Right lobe of liver (tissue), 6 donors: ENCODE measurements at regions not wholly inside any gene's neighbourhood (a gene's known extent, or its start where the extent isn't known, plus 50 kb on each side); places are given as distances from the start of the nearest gene placed in this dataset.
A peak's percentile ranks its signal among the peaks of the same experiment; 100 is the strongest.

Source experiments
- ATAC-seq, 4 donors: fragments of 200-7000 bp; cut with Tn5 transposase; one replicate each; pipeline ENCODE4 v1.9.1; 2020; ENCODE audit warnings: mild to moderate bottlenecking in 4 of 4, moderate library complexity in 4 of 4
- DNase-seq, 3 donors: peaks; one replicate each; pipeline ENCODE4 v3.0.0-alpha.2; 2020
- H3K27ac ChIP-seq, 3 donors: fragments of 200-600 bp; one replicate each; pipeline ENCODE4 v1.8.0; 2022
- H3K27me3 ChIP-seq, 2 donors: fragments of 200-600 bp; one replicate each; pipeline ENCODE4 v1.8.0; 2022
- H3K36me3 ChIP-seq, 4 donors: fragments of 200-600 bp; sonication (generic) in 1 of 4; one replicate each; pipeline versions ENCODE4 v1.5.1 to v1.8.0; 2017 to 2022; ENCODE audit warnings: control low read depth in 1 of 4
- H3K4me1 ChIP-seq, 4 donors: fragments of 200-600 bp; sonication (generic) in 1 of 4; one replicate each; pipeline versions ENCODE4 v1.5.1 to v1.8.0; 2017 to 2022; ENCODE audit warnings: control low read depth in 1 of 4
- H3K4me3 ChIP-seq, 3 donors: fragments of 200-600 bp; one replicate each; pipeline ENCODE4 v1.8.0; 2022
- H3K9me3 ChIP-seq, 4 donors: fragments of 200-600 bp; sonication (generic) in 1 of 4; one replicate each; pipeline versions ENCODE4 v1.5.1 to v1.8.0; 2017 to 2022; ENCODE audit warnings: control low read depth in 1 of 4
- POLR2A ChIP-seq: fragments of 450-650 bp; IDR thresholded peaks from one replicate; pipeline ENCODE4 v1.6.1; 2017; ENCODE audit warnings: antibody characterized with exemption, mild to moderate bottlenecking
- WGBS: methylation state at CpG from one replicate; pipeline ENCODE4 v1.1.6; 2018; ENCODE audit warnings: low coverage, low lambda C conversion rate; ENCODE audit not compliant: insufficient coverage; ENCODE audit errors: missing lambda C conversion rate; 5-methylcytosine and 5-hydroxymethylcytosine counted together
- intact Hi-C, 2 donors: fragments of 100-400 bp; cut with DNase I; formaldehyde crosslinking; loops; one replicate each; pipeline versions ENCODE4 v1.11.2 to v1.14.1; 2022
- TF ChIP-seq, protein P1 (sequence below), 4 donors: fragments of 200-600 bp in 3 of 4; fragments of 450-650 bp in 1 of 4; IDR thresholded peaks; one replicate each; pipeline versions ENCODE4 v1.5.1 to v1.8.0; 2016 to 2022; ENCODE audit warnings: antibody characterized with exemption in 4 of 4, mild to moderate bottlenecking in 2 of 4
- donor health status: DM: no; HTN: yes; CAD: no.
- donor health status: DM: no; HTN: no; CAD: no.
- donor health status: DM: no; HTN: no; CAD: no.
- donor health status: DM: no; HTN: yes; CAD: no.
- donor health status: DM: no; HTN: yes; CAD: no.

DNA sequence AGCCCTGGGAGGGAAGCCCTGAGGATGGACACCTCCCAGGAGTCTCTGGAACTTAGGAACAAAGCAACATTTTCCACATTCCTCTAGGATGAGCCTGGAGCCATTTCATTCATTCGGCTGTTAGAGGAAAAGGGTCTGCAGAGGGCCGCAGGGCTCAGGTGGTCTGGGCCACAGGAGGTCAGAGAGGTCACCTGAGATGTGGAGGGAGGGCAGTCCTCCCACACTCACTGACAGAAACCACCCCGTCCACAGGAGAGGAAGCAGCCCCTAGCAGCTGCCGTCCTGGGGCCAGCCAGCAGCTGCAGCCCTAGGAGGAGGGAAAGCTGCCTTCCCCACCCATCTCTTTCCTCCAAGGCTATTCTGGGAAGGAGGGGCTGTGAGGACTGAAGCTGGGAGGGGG is 207.0 kb downstream of the CDC5L start:
- Histone ChIP-seq H3K36me3 (no peaks in the 10 kb centered on the region), H3K9me3 (no peaks in the 10 kb centered on the region), H3K4me3 (no peak overlapping the region), H3K27ac (no peak overlapping the region), H3K27me3 (no peaks in the 10 kb centered on the region), H3K4me1 (no peaks in the 10 kb centered on the region)
- TF ChIP-seq POLR2A, result no peak
- TF ChIP-seq, protein P1, sequence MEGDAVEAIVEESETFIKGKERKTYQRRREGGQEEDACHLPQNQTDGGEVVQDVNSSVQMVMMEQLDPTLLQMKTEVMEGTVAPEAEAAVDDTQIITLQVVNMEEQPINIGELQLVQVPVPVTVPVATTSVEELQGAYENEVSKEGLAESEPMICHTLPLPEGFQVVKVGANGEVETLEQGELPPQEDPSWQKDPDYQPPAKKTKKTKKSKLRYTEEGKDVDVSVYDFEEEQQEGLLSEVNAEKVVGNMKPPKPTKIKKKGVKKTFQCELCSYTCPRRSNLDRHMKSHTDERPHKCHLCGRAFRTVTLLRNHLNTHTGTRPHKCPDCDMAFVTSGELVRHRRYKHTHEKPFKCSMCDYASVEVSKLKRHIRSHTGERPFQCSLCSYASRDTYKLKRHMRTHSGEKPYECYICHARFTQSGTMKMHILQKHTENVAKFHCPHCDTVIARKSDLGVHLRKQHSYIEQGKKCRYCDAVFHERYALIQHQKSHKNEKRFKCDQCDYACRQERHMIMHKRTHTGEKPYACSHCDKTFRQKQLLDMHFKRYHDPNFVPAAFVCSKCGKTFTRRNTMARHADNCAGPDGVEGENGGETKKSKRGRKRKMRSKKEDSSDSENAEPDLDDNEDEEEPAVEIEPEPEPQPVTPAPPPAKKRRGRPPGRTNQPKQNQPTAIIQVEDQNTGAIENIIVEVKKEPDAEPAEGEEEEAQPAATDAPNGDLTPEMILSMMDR (IDR thresholded peaks at IDR 0.05), result no peak
- ATAC-seq (peak in 1 of 4 donors; percentile 38), DNase-seq (no peak)
- WGBS, result no CpG with 5 or more reads among the region's 4 CpGs
- intact Hi-C loops, result no loop called here

DNA sequence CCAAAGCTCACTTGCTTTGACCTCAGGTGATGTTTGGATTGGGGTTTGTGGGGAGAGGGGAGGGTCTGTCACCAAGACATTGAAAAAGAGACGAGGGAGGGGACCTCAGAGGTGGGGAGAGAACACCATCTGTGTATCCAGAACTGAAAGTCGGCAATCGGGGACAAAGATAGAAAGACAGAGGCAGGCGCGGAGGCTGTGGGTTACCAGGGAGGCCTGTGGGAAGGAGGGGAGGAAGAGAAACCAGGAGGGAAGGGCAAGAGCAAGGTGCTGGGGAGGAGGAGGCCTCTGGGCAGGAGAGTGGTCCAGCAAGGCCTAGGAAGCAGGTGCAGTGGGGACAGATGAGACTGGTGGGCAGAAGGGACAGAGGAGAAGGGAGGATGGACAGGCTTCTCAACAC is 211.2 kb downstream of the CDC5L start:
- DNase-seq (no peak), ATAC-seq (no peak)
- no peaks in the 10 kb centered on the region for H3K4me1 ChIP-seq
- H3K27me3 ChIP-seq, result no peaks in the 10 kb centered on the region
- H3K9me3 ChIP-seq, result no peaks in the 10 kb centered on the region
- H3K36me3 ChIP-seq, result no peaks in the 10 kb centered on the region
- intact Hi-C loops, result no loop called here
- no peak overlapping the region for H3K4me3 ChIP-seq
- 41% methylated on average over 5 of the region's 5 CpGs for WGBS
- H3K27ac ChIP-seq, result no peak overlapping the region
- TF ChIP-seq POLR2A, result no peak
- TF ChIP-seq, protein P1 (IDR thresholded peaks at IDR 0.05), result no peak

DNA sequence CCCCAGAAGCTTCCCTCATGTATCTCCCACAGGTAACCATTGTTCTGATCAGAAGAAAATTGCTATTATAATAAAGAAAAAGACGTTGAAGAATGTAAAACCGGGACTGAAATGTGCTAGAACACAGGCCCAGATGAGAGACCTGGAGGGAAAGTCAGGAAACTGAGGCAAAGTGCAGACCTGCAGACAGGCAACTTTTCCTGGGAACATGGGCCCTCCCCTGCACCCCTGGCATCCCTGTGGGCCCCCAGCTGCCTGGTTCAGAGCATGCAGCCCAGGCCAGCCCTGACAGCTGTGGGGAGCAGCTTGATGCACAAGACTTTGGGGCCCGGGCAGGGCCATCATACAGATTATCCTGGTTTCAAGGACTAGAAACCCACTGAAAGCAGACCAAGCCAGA is 212.2 kb downstream of the CDC5L start:
- DNase-seq, result no peak
- no peak overlapping the region for H3K4me3 ChIP-seq
- H3K27me3 ChIP-seq, result no peaks in the 10 kb centered on the region
- WGBS, result 36% methylated on average over 3 of the region's 3 CpGs
- ATAC-seq, result no peak
- no peaks in the 10 kb centered on the region for H3K4me1 ChIP-seq
- no peak for TF ChIP-seq POLR2A
- TF ChIP-seq, protein P1 (IDR thresholded peaks at IDR 0.05), result no peak
- intact Hi-C loops, result no loop called here
- no peaks in the 10 kb centered on the region for H3K36me3 ChIP-seq
- H3K9me3 ChIP-seq, result no peaks in the 10 kb centered on the region
- no peak overlapping the region for H3K27ac ChIP-seq

DNA sequence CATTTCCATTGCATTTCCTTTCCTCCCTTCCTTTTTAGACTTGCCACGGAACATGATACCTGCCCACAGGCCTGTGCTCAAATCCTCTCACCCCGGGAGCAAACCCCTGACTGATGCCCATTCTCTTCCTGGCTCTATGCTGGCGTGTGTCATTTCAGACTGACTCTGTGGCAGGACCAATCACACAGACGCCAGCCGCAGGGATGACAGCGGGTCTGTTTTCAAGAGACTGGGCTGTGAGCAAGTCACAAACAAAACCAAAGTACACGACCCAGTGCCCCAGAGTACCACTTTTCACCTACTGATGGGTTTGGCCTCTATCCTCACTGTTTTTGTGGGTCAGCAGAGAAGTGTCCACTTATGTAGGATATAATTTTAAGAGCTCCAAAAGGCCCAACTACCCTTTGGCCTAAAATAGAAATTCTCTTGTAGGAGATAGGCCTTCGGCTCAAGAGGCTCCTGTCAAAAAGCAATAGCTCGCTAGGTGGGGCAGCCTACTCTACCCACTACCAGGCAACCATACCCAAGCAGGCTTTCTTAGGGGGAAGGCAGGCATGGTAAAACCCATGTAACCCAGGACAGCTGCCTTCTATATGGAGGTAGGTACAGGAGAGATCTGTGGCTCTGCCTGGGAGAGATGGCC is 215.7 kb downstream of the CDC5L start:
- Histone ChIP-seq H3K36me3 (no peaks in the 10 kb centered on the region), H3K4me3 (no peak overlapping the region), H3K27ac (no peak overlapping the region), H3K9me3 (no peaks in the 10 kb centered on the region), H3K4me1 (no peaks in the 10 kb centered on the region), H3K27me3 (no peaks in the 10 kb centered on the region)
- 75% methylated on average over 7 of the region's 9 CpGs for WGBS
- intact Hi-C loops, result no loop called here
- TF ChIP-seq POLR2A, result no peak
- TF ChIP-seq, protein P1 (IDR thresholded peaks at IDR 0.05), result no peak
- DNase-seq (no peak), ATAC-seq (no peak)

DNA sequence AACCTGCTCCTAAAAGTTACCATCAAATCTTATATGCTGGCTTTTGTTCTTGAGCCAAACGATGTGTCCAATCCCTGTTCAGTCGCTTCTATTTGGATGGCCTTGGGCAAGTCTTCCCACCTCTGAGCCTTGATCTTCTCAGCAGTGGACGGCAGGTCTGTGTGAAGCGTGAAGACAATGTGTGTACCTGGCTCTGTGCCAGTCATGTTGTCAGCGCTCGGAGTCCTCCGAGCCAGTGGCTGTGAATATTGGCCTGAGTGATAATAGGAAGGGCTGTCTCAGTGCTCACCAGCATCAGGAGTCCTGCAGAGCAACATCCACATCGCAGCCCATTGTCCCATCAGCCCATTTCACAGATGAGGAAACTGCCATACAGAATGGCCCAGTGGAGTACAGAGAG is 219.0 kb downstream of the CDC5L start:
- H3K27me3 ChIP-seq, result no peaks in the 10 kb centered on the region

More for the DNA sequence above, 219.0 kb downstream of the CDC5L start:
- Histone ChIP-seq H3K9me3 (no peaks in the 10 kb centered on the region), H3K4me1 (no peaks in the 10 kb centered on the region), H3K36me3 (no peaks in the 10 kb centered on the region), H3K27ac (no peak overlapping the region), H3K4me3 (no peak overlapping the region)
- DNase-seq, result peak in 1 of 3 donors; percentile 14
- WGBS, result 47% methylated on average over 3 of the region's 8 CpGs
- no peak for TF ChIP-seq POLR2A
- no peak for ATAC-seq
- intact Hi-C loops, result no loop called here
